Adrenal gland (tissue), 5 donors: ENCODE measurements at regions not wholly inside any gene's neighbourhood (a gene's known extent, or its start where the extent isn't known, plus 50 kb on each side); places are given as distances from the start of the nearest gene placed in this dataset.

ENCODE experiments used
- CTCF ChIP-seq, 6 experiments: fragments of 450-650 bp in 4 of 6; fragments of 200-600 bp in 2 of 6; sonication (generic) in 1 of 6; IDR thresholded peaks; 1 replicate in 5 of 6; 2 replicates in 1 of 6; pipeline versions ENCODE4 v1.5.1 to v1.8.0; 2016 to 2021; ENCODE audit warnings: antibody characterized with exemption in 6 of 6, mild to moderate bottlenecking in 2 of 6, moderate library complexity in 1 of 6
- POLR2A ChIP-seq, 2 donors: fragments of 450-650 bp; IDR thresholded peaks; one replicate each; pipeline ENCODE4 v1.6.1; 2017; ENCODE audit warnings: antibody characterized with exemption in 2 of 2, mild to moderate bottlenecking in 2 of 2, moderate library complexity in 1 of 2
- donor health status: DM: no; HTN: no; CAD: no.

DNA sequence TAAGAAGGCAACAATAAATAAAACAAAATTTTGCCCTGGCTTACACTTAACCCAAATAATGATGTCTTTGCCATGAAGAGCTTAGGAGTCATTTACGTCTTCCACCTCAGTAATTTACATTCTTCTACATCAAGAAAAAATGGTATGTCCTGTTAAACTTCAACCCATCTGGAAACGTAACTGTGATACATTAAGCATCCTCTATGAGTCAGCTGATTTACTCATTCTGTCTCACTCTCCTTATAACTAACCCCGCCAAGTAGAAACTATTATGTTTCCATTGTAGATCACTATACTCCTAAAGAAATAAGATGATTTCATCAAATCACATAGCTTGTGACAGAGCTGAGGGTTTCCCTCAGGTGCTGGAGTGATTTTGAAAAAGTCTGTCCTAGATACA lies 330.7 kb downstream of the CDC14C start:
- no peak for TF ChIP-seq CTCF (IDR thresholded peaks at IDR 0.05)
- no peak for TF ChIP-seq POLR2A (IDR thresholded peaks at IDR 0.05)
